Islet precursor cell (in vitro differentiated cells): ENCODE measurements at regions not wholly inside any gene's neighbourhood (a gene's known extent, or its start where the extent isn't known, plus 50 kb on each side); places are given as distances from the start of the nearest gene placed in this dataset.
A peak's percentile ranks its signal among the peaks of the same experiment; 100 is the strongest.

Experiments
- DNase-seq: peaks from one replicate; pipeline ENCODE4 v3.0.0-alpha.2; 2018

DNA sequence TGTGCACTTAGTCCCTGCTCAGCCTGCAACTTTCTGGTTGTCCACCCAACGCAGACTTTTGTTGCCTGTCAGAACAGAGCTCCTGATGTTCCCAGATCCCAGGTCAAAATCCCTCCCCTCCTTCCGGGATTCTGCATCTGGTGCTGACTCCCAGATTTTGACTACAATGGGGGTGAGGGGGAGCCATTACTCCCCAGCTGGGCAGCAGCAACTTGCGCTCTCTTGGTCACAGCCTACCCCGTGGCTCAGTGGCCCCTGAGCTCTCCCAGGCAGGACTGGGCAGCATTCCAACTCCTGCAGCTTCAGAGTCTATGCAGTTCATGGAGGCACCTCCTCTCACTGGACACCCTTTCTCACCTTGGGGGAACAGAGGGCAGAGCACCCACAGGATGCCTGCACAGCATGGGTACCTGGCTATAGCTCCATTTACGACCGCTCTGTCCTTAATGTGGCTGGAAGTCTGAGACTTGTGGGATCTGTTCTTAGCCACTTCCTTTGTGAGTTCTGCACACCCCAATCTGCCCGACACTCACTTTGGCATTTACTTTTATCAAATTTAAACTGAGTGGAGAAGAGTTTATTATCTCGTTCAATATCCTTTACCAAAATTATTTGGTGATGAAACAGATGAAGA, 545.5 kb upstream of the MGMT start:
- peak; percentile 13 for DNase-seq

- peak; percentile 20 for DNase-seq
These were observed 544.9 kb upstream of the MGMT start for GRCh38 chr10:128922172-128922571.

- peak; percentile 29 for DNase-seq
These were observed 544.3 kb upstream of the MGMT start for GRCh38 chr10:128922619-128923196.

DNA sequence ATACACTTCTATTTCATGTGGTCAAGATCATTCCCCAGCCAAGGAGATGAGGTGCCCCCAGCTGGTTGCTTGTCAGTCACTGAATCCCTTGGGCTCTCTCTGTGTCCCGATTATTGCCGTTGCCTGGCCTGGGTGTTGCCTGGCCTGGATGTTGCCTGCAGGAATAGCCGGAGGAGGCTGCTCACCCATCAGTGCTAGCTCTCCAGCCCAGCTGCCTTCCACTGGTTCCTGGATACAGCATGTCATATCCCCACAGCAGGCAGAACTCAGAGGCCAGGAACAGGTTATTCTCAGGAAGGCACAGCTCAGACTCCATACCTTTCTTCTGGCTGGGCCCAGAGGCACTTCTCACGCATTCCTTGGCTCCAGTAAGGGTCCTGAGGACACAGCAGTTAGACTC, 542.1 kb upstream of the MGMT start:
- peak; percentile 30 for DNase-seq

DNA sequence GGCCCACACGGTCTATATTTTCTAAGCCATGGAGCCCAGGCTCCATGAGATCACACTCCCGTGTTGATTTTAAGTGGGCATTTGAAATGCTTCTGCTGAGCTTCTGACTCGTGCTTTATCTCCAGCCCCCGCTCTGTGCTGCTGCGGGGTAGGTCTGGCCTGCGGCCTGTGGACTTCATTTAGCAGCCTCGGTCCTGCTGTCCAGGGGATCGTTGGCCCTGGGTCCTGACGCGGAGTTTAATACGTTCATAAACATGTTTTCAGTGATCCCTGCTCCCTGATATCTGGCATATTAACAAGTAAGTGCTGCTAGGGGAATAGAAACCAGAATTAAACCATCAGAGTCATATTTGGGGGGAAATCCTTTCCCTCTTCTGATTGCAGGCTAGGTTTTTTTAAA, 540.3 kb upstream of the MGMT start:
- DNase-seq, result no peak

DNA sequence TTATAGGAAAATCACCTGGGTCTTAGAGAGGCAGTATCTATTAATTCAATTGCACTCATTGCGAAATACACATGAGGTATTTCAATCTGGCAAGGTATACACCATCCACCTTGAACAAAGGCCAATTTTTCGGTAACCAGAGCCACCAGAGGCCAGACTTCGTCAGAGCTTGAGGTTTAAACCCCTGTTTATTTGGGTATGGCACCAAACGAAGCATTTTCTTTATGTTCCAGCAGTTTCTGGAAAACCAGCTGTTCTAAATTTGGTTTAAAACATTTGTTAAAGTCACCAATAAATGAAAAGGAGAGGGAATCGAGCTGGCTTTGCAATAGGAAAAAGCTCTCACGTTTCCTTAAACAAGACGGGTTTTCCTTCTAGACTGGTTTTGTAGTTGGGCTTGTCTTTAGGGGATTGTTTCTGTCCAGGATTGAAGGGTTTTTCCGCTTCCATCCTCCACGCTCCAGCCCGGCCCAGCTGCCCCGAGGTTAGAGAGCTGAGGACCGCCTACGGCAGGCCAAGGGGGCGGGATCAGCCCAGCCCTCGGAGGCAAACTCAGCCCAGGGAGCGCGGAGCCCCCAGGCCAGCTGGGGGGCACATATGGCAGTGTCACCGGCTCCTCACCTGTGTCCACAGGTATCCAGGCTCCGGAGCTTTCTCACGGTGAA, 539.4 kb upstream of the MGMT start:
- DNase-seq, result peak; percentile 49

DNA sequence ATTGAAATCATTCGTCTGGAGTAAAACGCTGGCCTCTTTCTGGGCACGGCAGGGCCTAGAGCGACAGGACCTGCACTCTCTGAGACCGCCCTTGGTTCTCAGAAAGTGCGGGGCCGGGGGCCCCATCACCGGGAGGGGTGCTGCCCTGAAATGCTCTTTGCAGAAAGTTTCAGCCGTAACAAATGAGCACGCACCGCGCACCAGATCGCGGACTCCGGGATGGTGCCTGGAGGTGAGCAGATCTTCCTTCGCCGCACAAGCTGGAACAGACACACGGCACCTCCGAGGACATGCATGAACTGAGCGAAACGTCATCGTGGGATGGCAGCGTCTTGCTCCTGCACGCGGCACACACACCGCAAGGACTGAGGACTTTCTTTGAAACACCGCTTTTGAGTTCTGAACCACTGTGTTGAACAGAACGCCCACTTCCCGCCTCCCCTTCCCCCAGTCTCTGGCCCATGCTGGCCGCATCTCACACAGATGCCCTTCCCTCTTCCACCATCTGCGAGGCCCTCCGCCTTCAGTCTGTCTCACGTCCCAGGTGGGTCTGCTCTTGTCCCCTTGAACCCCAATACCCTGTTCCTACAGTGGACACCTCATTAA, 538.7 kb upstream of the MGMT start:
- DNase-seq, result peak; percentile 16

DNA sequence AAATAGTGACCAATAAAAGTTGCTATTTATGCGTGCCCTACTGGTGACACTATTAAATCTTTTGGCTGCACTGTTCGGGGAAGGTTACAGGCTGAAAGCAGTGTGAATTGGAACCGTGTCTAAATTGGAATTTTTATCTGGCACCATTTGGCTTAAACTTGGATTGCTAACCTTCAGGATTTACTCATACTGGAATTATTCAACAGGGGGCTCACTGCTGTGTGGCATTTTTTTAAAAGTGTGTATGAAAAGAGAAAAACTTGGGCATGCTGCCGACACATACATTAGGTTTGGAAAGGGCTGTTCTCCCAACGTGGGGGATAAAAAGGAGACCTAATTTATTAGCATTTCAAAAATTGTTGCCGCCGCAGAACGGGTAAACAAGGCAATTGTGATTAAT, 537.9 kb upstream of the MGMT start:
- peak; percentile 2 for DNase-seq

DNA sequence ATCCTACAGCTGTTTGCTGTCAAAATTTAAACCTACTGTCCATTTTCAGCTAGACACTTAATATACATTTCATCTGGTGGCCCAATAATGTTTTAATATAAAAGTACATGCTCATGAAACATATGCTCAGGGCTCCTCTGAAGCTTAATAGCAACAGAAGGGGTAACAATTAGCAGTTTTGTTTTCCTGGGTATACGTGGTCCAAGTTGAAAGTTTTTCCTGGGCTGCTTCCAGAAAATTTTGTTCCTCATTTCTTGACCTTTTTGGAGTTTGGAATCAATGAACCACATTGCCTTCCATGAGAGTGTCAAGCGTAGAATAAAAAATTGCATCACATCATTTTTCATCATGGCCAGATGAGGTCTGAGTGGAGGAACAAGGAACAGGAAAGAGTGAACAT, 537.3 kb upstream of the MGMT start:
- DNase-seq, result no peak

DNA sequence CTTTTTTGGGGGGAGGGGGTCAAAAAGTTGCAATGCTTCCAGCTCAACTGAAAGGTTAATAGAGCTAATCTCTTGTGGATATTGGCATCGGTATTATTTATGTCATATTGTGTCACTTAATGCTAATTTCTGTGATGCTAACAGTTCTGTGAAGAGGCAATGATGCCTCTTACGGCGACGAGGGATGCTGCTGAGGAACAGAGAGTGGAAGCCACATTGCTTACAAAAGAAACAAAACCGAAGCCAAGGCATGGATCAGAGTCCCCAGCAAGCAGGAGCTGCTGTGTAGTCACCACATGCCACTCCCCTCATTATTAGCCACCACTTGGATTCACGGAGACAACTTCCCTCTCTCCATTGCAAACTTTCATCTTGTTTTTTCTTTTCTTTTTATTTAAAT, 536.5 kb upstream of the MGMT start:
- no peak for DNase-seq

DNA sequence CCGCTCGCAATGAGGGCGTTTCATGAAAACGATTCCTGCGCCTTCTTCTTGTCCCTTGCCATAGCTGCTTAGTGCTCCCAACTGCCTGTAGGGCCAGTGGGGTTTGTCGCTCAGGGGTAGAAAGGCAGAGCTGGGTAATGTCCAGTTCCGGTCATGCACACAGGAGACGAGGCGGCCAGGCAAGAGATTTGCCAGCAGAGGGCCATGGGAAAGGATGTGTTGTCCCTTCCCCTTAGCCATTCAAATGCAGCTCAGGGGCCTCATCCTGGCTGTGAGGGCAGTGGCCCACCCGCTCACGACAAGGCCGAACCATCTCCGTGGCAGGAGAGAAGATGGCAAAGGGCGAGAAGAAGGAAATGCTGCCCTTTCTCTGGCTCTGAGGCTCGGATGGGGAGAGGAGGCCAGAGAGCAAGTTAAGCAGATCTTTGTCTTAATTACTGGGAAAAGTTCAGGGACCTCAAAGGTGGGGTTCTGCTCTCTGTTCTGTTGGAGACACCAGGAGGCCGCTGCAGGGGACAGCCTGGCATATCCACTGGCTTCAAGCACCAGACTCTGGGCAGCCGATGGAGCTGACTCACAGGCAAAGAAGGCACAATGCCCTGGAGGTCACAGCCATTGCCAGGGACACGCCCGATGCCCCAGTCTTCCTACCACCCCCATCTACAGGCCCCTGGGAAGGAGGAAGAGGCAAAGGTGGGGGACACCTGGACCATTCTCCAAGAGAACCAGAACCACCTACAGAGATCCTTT, 534.8 kb upstream of the MGMT start:
- no peak for DNase-seq

- DNase-seq, result no peak
These were observed 532.5 kb upstream of the MGMT start for GRCh38 chr10:128934492-128934891.

DNA sequence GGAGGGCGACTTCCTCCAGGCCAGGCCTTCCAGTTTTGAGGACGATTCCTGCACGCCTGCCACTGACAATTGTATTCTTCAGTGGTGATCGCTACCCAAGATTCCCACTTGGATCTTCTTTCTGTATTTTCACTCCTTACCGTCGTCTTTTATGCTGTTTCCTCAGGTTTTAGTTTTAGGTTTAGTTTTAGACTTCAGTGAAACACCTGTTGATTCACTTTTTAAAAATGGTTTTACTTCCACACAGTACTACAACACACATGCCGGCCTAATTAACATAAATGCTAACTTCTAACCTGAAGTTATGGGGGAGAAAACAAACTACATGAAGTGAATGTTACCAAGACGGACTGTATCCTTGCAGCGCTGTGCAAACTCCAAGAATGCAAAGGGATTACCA, 530.6 kb upstream of the MGMT start:
- DNase-seq, result no peak

GRCh38 chr10:128938558-128938957, 528.5 kb upstream of the MGMT start:
- no peak for DNase-seq

- DNase-seq, result no peak
These were observed 527.0 kb upstream of the MGMT start for GRCh38 chr10:128940081-128940480.

DNA sequence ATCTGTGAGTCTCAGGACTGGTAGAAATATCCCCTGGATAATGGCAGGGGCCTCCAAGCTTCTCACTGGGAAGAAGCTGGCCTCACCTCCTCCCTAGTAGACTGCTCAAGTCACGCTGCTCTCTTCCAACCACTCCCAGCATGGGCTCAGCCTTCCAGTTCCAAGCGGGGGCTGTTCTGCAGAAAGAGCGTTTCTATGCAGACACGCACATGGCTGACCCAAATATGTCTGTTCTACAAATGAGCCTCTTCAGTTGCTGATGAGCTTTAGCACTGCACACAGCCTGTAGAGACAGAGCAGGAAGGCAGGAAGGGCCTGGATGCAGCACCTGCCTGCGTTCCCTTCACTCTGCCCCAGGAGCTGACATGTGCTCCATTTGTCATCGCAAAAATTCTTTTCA, 523.9 kb upstream of the MGMT start:
- DNase-seq, result no peak

DNA sequence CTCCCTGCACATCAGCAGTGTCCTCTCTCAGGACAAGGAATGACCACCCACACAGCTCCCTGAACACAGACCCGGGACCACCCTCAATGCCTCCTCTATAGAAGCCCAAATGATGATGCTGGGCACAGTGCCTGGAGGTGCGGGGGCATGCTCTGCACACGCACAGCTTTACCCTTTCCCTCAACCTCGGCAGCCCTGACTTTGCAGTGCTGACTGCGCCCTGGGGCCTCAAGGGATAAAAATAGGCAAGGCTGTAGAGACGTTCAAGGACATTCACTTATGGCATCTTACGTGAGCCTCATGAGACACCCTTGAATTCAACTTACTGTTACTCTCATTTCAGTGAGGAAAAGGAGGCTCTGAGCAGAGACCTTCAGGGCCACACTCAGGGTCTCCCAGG, 521.6 kb upstream of the MGMT start:
- DNase-seq, result no peak

DNA sequence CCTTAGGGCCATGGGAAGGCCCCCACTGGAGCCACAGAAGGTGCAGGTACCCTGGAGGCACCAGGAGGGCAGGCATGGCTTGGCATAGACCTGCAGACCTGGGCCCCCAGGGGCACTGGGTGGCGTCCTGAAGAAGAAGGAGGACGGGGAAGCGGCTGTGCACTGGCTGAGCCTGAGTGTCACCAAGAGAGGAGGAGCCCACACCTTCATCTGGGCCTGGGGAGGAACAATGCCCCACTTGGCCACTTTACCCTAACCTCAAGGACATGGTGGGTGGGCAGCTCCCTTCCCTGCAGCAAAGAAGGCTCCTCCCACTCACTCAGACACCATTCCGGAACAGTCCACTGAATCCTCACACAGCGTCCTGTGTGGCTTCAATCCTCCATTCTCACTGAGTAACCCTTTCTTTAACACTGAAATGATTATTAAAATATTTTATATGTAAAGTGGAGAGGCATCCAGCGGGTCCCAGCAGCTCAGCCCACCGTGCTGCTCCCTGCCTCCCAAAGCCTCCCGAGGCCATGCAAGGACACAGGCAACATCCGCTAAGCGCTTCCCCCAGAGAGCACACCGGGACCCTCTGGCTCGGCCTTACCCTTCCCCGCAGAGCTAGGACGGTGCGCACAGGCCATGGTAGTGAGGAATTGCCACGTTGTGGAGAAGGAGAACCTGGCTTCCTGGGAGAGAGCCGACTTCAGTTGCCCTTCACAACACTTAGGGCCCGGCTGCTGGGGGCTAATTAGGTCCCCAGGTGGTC, 516.7 kb upstream of the MGMT start:
- DNase-seq, result no peak

- DNase-seq, result no peak
These were observed 516.1 kb upstream of the MGMT start for GRCh38 chr10:128950916-128951275.

DNA sequence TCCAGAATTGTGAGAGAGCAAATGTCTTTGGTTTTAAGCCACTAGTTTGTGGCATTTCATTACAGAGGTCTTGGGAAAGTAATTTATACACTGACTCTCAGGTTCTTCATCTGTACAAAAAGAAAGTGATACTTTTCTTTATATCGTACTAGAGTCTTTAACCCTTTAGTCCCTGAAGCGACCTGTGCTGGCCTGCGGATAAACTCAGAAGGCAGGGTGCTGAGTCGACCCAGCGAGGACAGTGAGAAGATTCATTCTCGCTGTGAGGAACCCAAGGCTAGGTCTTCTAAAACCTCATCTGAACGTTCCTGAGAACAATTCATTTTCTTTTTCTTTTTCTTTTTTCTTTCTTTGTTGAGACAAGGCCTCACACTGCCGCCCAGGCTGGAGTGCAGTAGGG, 514.2 kb upstream of the MGMT start:
- no peak for DNase-seq

- DNase-seq, result no peak
These were observed 510.9 kb upstream of the MGMT start for GRCh38 chr10:128956149-128956548.

DNA sequence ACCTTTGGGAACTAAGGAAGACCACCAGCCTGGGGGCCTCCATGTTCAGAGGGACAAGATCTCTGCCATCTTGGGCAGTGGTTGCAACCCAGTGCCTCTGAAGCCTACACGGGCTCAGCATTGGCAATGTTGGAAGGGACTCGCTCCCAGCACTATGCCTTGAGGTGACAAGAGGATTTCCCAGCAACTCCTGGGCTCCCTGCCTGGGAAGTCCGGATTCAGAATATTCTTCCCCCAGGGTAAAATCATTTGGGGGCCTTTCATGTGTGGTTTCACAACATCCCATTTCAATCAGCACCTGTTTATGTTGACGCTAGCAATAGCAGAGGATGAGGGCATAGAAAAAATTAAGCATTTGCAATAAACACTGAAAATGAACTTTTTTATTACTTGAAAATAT, 509.8 kb upstream of the MGMT start:
- DNase-seq, result no peak
